ENCODE measurements at regions not wholly inside any gene's neighbourhood (a gene's known extent, or its start where the extent isn't known, plus 50 kb on each side); places are given as distances from the start of the nearest gene placed in this dataset.

GRCh38 chr10:129171812-129172211 lies 295.2 kb upstream of the MGMT start:
- no peaks in the 10 kb centered on the region for H3K36me3 ChIP-seq (ENCODE audit: insufficient read depth in 1 of 2, low read depth in 1 of 2)
- no peak overlapping the region for H3K27ac ChIP-seq
- H3K9me3 ChIP-seq, result no peaks in the 10 kb centered on the region
- H3K4me3 ChIP-seq, result no peak overlapping the region
- no peak for DNase-seq
- ATAC-seq, result no peak
- TF ChIP-seq CTCF (IDR thresholded peaks at IDR 0.05), result no peak
- intact Hi-C loops (cut with DNase I), result no loop called here
- H3K4me1 ChIP-seq, result no peaks in the 10 kb centered on the region
- 73 to 83% (median 74%) methylated on average over 3 of the region's 3 CpGs for WGBS, 3 donors
- no peaks in the 10 kb centered on the region for H3K27me3 ChIP-seq (ENCODE audit: insufficient read depth in 3 of 3, low read length in 2 of 3)

GRCh38 chr10:129174232-129175014 lies 292.6 kb upstream of the MGMT start:
- Histone ChIP-seq H3K4me3 (no peak overlapping the region), H3K27me3 (ENCODE audit: insufficient read depth in 3 of 3, low read length in 2 of 3) (no peaks in the 10 kb centered on the region), H3K4me1 (no peaks in the 10 kb centered on the region), H3K36me3 (ENCODE audit: insufficient read depth in 1 of 2, low read depth in 1 of 2) (no peaks in the 10 kb centered on the region), H3K27ac (peak overlapping the region; percentile 68), H3K9me3 (no peaks in the 10 kb centered on the region)
- no peak for TF ChIP-seq CTCF (IDR thresholded peaks at IDR 0.05)
- WGBS, 3 donors, result 53 to 60% (median 54%) methylated on average over 10 of the region's 10 CpGs
- DNase-seq (no peak), ATAC-seq (peak; percentile 81 to 95 (median 94))
- intact Hi-C loops (cut with DNase I), result no loop called here

- no peak overlapping the region for H3K27ac ChIP-seq
- H3K4me3 ChIP-seq, result no peak overlapping the region
- no peak for TF ChIP-seq CTCF (IDR thresholded peaks at IDR 0.05)
- no peaks in the 10 kb centered on the region for H3K9me3 ChIP-seq
- no peaks in the 10 kb centered on the region for H3K4me1 ChIP-seq
- intact Hi-C loops (cut with DNase I), result no loop called here
- H3K27me3 ChIP-seq (ENCODE audit: insufficient read depth in 3 of 3, low read length in 2 of 3), result no peaks in the 10 kb centered on the region
- WGBS, 3 donors, result 50 to 62% (median 53%) methylated on average over 9 of the region's 9 CpGs
- H3K36me3 ChIP-seq (ENCODE audit: insufficient read depth in 1 of 2, low read depth in 1 of 2), result no peaks in the 10 kb centered on the region
- ATAC-seq (no peak), DNase-seq (no peak)
Measured at GRCh38 chr10:129179245-129179971, 287.6 kb upstream of the MGMT start.

- no peak overlapping the region for H3K27ac ChIP-seq
- intact Hi-C loops (cut with DNase I), result no loop called here
- 89 to 92% (median 91%) methylated on average over 11 of the region's 11 CpGs for WGBS, 3 donors
Measured at GRCh38 chr10:129179972-129180678, 286.9 kb upstream of the MGMT start.

More at GRCh38 chr10:129179972-129180678, 286.9 kb upstream of the MGMT start:
- Histone ChIP-seq H3K27me3 (ENCODE audit: insufficient read depth in 3 of 3, low read length in 2 of 3) (no peaks in the 10 kb centered on the region), H3K9me3 (no peaks in the 10 kb centered on the region), H3K4me3 (no peak overlapping the region), H3K36me3 (ENCODE audit: insufficient read depth in 1 of 2, low read depth in 1 of 2) (no peaks in the 10 kb centered on the region), H3K4me1 (no peaks in the 10 kb centered on the region)
- TF ChIP-seq CTCF (IDR thresholded peaks at IDR 0.05), result no peak
- ATAC-seq (no peak), DNase-seq (no peak)
